DMS 273 (cell line): ENCODE measurements at regions not wholly inside any gene's neighbourhood (a gene's known extent, or its start where the extent isn't known, plus 50 kb on each side); places are given as distances from the start of the nearest gene placed in this dataset.
"Not testable (repeated sequence)": the region's sequence is repeated elsewhere in the genome, so short reads cannot be mapped to it uniquely, and the experiment has no call there.

ENCODE experiments used
- DNase-seq: peaks from one replicate; lab custom pipeline; 2025; ENCODE audit not compliant: unreplicated experiment; lab: John Stamatoyannopoulos, UW

- no peak for DNase-seq
Observed at GRCh38 chrX:122168241-122168640, 1015.8 kb upstream of the GRIA3 start.

- no peak for DNase-seq
Observed at GRCh38 chrX:122184791-122185190, 999.3 kb upstream of the GRIA3 start.

- no peak for DNase-seq
Observed at GRCh38 chrX:122187069-122187713, 996.9 kb upstream of the GRIA3 start.

- no peak for DNase-seq
Observed at GRCh38 chrX:122188751-122189150, 995.3 kb upstream of the GRIA3 start.

- DNase-seq: no peak
Observed at GRCh38 chrX:122196343-122196742, 987.7 kb upstream of the GRIA3 start.

- no peak for DNase-seq
Observed at GRCh38 chrX:122203399-122203798, 980.7 kb upstream of the GRIA3 start.

GRCh38 chrX:122218666-122219065 is 965.4 kb upstream of the GRIA3 start:
- DNase-seq: no peak

GRCh38 chrX:122219226-122219625 is 964.9 kb upstream of the GRIA3 start:
- DNase-seq: no peak

- no peak for DNase-seq
Observed at GRCh38 chrX:122219735-122220134, 964.3 kb upstream of the GRIA3 start.

GRCh38 chrX:122220644-122221373 is 963.3 kb upstream of the GRIA3 start:
- no peak for DNase-seq

- DNase-seq: not testable (repeated sequence)
Observed at GRCh38 chrX:122221810-122222209, 962.3 kb upstream of the GRIA3 start.

- not testable (repeated sequence) for DNase-seq
Observed at GRCh38 chrX:122224137-122224536, 959.9 kb upstream of the GRIA3 start.

- no peak for DNase-seq
Observed at GRCh38 chrX:122238801-122239200, 945.3 kb upstream of the GRIA3 start.

GRCh38 chrX:122241959-122242358 is 942.1 kb upstream of the GRIA3 start:
- no peak for DNase-seq

- DNase-seq: no peak
Observed at GRCh38 chrX:122244080-122244479, 940.0 kb upstream of the GRIA3 start.

- no peak for DNase-seq
Observed at GRCh38 chrX:122245175-122245574, 938.9 kb upstream of the GRIA3 start.

- no peak for DNase-seq
Observed at GRCh38 chrX:122245943-122246342, 938.1 kb upstream of the GRIA3 start.

- no peak for DNase-seq
Observed at GRCh38 chrX:122246937-122247336, 937.1 kb upstream of the GRIA3 start.

GRCh38 chrX:122248681-122249080 is 935.4 kb upstream of the GRIA3 start:
- DNase-seq: no peak

- DNase-seq: no peak
Observed at GRCh38 chrX:122252454-122252853, 931.6 kb upstream of the GRIA3 start.

GRCh38 chrX:122268353-122268752 is 915.7 kb upstream of the GRIA3 start:
- no peak for DNase-seq

- no peak for DNase-seq
Observed at GRCh38 chrX:122269243-122269781, 914.8 kb upstream of the GRIA3 start.
